ENCODE measurements at regions not wholly inside any gene's neighbourhood (a gene's known extent, or its start where the extent isn't known, plus 50 kb on each side); places are given as distances from the start of the nearest gene placed in this dataset.

DNA sequence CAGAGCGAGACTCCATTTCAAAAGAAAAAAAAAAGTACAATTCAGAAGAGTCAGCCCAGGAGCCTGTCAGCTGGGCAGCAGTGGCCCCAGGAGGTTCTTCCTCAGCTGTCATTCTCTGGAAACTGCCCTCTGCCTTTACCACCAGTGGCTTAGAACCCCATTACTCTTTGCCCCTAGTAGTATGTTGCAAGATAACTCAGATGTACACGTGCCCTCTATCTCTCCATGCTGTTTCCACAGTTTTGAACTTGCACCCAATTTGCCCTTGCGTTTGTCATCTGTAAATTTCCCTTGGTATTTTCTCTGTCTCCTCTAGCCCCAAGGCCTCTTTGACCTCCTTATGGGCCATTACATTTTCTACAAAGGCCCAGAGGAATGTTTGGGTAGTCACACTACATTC is 56.7 kb upstream of the PRKAR2B start:
- TF ChIP-seq, protein P1, sequence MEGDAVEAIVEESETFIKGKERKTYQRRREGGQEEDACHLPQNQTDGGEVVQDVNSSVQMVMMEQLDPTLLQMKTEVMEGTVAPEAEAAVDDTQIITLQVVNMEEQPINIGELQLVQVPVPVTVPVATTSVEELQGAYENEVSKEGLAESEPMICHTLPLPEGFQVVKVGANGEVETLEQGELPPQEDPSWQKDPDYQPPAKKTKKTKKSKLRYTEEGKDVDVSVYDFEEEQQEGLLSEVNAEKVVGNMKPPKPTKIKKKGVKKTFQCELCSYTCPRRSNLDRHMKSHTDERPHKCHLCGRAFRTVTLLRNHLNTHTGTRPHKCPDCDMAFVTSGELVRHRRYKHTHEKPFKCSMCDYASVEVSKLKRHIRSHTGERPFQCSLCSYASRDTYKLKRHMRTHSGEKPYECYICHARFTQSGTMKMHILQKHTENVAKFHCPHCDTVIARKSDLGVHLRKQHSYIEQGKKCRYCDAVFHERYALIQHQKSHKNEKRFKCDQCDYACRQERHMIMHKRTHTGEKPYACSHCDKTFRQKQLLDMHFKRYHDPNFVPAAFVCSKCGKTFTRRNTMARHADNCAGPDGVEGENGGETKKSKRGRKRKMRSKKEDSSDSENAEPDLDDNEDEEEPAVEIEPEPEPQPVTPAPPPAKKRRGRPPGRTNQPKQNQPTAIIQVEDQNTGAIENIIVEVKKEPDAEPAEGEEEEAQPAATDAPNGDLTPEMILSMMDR (IDR thresholded peaks at IDR 0.05; ENCODE audit: low read depth, low read length, missing control alignments), result no peak
- no peak for DNase-seq (ENCODE audit: low read depth)
- H3K4me3 ChIP-seq (ENCODE audit: low read depth, low read length), result no peak overlapping the region

DNA sequence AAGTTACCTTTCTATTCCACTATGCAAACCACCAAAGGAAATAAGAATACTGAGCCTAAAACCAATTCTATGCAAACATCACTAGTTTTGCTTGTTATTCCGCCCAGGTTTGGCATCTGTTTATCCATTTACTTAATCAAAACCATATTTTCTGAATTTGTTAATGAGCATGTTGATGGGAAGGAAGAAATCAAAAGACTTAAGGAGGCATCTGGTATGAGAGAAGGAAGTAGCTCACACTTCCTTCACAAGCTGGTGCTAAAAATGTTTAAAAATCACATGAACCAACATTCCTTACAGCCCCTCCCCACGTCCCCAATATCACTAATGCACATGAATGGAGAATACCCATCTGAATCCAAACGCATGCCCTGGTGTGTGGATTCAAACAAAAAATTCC is 52.0 kb upstream of the PRKAR2B start:
- no peak for DNase-seq (ENCODE audit: low read depth)
- TF ChIP-seq, protein P1 (IDR thresholded peaks at IDR 0.05; ENCODE audit: low read depth, low read length, missing control alignments), result no peak
- H3K4me3 ChIP-seq (ENCODE audit: low read depth, low read length), result no peak overlapping the region
